ENCODE measurements at regions not wholly inside any gene's neighbourhood (a gene's known extent, or its start where the extent isn't known, plus 50 kb on each side); places are given as distances from the start of the nearest gene placed in this dataset.
"Not testable (repeated sequence)": the region's sequence is repeated elsewhere in the genome, so short reads cannot be mapped to it uniquely, and the experiment has no call there.

DNA sequence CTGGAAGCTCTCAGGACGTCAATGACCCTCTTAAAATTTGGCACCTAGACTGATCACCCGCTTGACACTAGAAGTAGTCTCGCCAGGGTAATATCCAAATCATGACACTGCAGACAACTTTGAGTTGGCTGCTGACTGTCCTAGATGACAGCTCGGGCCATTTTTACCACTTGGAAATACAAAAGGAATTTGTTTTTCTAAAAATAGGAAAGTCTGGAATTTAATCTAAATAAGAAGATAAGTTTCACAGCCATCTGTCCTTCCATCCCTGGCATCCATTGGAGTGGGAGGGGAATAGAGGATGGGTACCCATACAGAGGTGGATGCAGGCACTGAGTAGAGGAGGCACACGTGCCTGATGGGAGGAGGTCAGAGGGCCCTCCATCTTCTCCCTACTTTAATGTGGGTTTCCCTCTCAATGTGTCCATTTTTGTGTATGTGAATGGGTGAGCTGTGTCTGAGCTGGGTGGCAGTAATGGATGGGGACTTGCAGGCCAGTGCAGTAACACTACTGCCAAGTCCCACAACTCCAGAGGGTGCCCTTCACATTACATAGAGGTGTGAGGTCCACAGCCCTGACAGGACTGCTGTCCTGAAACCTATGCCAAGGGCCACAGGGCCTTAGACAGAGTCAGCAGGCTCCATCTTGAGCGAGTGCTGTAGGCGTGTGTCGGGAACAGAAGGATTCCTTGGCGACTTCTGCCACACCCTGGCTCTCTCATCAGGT lies 104.8 kb upstream of the IPO9 start:
- DNase-seq (ENCODE audit: low read depth in 2 of 2): no peak

DNA sequence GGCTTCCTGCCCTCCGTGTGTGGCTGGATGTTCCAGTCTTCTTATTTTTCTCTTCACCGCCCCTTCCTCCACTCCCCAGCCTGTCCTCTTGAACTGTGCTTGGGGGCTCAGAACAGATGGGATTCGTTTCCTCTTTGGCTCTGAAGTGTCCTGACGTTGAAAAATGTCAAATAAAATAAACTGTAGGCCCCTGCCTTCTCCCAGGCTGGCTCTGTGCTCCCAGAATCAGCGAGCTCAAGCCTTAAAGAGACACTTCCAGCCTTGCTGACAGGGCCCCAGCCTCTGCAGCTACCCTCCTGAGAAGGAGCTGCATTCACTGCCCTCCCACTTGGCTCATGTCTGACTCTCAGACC lies 104.2 kb upstream of the IPO9 start:
- DNase-seq (ENCODE audit: low read depth in 2 of 2): no peak

DNA sequence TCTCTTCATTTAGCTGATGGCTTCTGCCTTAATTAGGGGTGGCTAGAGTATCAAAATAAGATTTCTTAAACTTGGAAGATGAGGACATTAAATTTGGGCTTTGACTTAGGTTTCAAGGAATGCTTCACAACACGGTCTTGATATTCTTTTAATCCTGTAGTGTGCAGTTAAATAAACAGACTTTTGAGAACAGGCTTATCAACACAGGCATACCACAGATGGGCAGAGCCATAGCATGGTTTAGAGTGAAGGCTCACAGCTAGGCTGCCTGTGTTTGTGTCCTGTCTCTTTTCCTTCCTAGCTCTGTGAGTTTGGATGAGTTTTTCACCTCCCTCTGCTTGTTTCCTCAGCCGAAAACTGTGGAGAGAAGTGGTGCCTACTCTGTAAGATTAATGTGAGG lies 102.3 kb upstream of the IPO9 start:
- DNase-seq (ENCODE audit: low read depth in 2 of 2): no peak

DNA sequence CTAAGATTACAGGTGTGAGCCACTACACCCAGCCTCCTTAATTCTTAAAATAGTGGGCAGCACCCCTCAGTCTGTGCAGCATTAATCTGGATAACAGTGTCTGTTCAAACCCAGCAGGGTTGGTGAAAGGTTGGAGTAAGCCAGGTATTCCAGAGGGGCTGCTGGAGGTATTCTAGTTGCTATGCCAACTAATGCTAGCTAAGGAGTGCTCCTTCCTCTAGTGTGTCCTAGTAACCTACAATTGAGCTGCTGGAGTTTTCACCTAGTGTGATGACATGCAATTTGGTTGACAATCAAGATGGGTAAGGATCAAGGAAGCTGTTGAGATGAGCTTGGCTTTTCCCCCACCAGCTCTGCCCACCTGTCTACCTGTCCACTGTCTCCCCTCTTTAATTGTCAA lies 100.2 kb upstream of the IPO9 start:
- DNase-seq (ENCODE audit: low read depth in 2 of 2): no peak

- no peak for DNase-seq (ENCODE audit: low read depth in 2 of 2)
Measured at GRCh38 chr1:201729973-201730608, 98.9 kb upstream of the IPO9 start.

DNA sequence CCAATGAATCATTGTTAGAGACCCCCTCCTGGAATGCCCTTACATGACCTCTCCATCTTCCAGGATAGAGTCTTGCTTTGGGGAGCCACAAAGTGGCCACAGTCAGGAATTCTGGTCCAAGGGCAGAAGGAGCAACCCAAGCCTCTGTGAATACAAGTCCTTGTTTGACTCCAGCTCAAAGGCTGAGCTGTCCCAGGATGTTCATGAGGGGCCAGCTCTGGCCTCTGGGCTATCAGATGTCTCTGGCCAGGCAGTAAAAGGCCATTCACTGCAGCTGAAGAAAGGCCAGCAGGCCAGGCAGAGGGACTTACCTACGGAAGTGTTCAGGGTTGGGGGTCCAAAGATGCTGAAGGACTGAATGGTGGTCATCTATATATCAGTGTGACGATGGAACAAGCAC lies 98.3 kb upstream of the IPO9 start:
- DNase-seq (ENCODE audit: low read depth in 2 of 2): no peak

DNA sequence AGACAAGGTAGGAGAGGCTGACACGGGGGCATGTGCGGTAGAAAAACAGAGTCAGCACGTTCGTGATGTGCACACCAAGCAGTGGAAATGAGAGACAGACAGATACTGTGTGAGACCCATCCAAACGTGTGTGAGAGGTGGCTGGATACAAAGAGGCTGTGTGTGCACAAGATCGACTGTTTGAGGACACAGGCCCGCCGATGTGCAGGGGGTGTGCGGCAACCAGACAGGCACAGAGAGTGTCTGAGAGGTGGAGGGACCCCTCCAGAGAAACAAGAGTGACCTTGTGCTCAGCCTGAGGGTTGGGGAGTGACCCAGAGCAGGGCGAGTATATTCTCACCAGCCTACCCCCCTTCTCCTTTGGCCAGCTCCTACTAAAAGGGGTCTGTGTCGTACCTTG lies 97.8 kb upstream of the IPO9 start:
- no peak for DNase-seq (ENCODE audit: low read depth in 2 of 2)

- no peak for DNase-seq (ENCODE audit: low read depth in 2 of 2)
Measured at GRCh38 chr1:201731592-201731991, 97.4 kb upstream of the IPO9 start.

DNA sequence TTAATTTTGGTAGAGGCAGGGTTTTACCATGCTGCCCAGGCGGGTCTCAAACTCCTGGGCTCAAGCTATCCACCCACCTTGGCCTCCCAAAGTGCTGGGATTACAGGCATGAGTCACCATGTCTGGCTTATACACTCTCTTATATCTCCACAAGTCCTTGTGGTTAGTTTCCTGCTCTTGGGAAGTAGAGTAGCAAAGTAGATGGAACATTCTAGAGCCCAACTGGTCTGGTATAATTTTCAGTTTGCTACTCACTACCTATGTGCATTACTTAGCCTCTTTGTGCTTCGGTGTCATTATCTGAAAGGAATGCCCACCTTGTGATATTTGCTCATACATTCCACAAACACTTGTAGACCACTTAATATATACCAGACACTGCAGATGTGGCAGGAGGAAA lies 96.6 kb upstream of the IPO9 start:
- DNase-seq (ENCODE audit: low read depth in 2 of 2): no peak

GRCh38 chr1:201734221-201734620 lies 94.7 kb upstream of the IPO9 start:
- not testable (repeated sequence) for DNase-seq (ENCODE audit: low read depth in 2 of 2)

- DNase-seq (ENCODE audit: low read depth in 2 of 2): no peak
Measured at GRCh38 chr1:201734786-201735185, 94.2 kb upstream of the IPO9 start.

DNA sequence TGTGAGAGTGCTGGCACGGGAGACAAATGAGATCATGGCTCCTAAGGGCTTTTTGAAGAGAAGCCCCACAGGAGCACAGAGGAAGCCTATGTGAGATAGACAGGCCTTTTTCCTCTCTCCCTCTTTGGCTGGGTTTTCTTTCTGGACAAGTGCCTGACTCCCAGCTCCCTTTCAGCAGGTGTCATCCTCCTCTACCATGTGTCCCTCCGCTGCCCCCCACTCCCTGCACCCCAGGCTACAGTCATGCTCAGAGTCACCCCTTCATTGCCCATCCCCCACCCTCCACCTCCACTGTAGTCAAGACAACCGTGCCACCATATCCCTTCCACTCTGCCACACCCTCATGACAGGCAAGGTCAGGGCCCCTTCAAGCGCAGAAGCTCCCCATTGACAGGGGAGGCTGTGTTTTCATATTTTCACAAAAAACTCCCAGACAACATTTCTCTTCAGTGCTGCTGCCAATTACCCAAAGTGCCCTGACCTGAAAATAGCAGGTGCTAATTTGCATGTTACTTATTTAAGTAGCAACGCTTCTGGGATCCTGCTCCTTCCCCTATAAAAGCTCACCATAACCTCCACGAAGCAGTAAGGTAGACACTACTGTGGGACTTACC lies 92.1 kb upstream of the IPO9 start:
- DNase-seq (ENCODE audit: low read depth in 2 of 2): no peak

DNA sequence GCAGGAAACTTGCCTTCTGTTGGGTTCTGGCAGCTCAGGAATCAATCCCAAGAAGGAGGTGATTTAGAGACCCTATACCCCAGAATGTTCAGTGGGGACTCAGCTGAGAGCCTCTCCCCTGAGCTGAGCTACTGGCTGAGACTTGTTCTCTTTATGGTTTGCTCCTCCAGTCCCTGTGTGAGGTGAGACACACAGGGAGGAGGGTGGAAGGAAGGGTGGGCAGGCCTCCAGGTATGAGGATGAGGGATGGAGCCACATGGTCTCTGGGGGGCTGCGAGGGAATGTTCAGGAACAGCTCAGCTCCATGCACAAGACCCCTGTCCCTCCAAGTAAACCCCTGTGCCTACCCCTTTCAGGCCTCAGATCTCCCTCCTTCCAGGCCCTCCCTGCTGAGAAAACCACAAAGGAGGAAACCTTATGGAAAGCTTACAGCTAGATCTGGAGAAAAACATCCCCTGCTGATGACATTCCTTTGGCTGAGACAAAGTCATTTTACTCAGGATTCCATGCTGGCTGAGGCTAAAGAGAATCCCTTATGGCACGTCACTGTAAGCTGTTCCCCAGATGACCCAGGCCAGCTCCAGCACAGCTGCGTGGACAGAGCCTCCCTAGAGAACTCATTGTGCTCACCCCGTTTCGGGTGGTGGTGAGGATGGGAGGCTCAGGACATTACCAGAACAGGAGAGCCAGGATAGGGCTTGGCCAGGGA lies 91.5 kb upstream of the IPO9 start:
- no peak for DNase-seq (ENCODE audit: low read depth in 2 of 2)

DNA sequence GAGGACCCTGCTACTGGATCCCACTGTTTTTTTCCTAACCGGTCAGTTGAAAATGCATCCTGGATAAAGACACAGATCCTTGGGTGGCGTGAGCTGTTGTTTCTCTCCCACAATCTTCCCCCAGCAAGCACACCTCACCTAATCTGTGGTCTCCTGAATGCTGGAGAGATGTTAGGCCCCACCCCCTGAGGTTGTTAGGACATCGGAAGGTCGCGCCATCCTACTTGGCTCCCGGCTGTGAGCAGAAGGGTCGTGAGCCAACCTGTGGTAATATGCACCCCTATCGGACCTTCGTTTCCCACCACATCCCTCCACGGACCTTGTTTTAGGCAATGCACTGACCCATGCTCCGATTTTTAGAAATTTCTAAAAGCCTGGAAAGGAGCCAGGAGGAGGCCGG lies 89.9 kb upstream of the IPO9 start:
- no peak for DNase-seq (ENCODE audit: low read depth in 2 of 2)

DNA sequence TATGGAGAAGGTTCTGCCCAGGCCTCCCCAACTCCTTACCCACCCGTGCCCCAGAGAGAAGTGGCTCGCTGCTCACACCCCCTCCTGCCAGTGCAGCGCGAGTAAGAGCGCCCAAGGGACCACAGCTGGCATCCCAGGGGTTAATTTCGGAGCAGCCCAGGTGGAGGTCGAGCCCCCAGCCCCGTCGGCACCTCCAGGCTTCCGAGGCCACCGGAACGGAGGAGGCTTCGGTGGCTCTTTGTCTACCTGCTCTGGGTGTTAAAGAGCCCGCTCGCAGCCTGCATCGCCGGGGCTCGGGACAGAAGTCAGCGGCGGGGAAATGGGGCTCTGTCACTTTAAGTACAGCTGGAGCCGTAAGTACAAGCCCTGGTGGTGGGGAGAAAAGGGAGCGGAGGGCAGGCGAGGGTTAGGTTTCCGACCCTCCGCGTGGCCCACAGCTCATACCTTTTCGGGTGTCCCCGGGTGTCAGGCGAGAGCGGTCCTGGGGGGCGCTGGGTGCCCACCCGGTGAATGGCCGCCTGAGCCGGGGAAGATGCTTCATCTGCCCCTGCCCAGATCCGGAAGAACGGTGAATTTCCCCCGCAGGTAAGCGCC lies 89.4 kb upstream of the IPO9 start:
- peak; percentile 13 to 19 for DNase-seq (ENCODE audit: low read depth in 2 of 2)

- DNase-seq (ENCODE audit: low read depth in 2 of 2): no peak
Measured at GRCh38 chr1:201740086-201740541, 88.8 kb upstream of the IPO9 start.

DNA sequence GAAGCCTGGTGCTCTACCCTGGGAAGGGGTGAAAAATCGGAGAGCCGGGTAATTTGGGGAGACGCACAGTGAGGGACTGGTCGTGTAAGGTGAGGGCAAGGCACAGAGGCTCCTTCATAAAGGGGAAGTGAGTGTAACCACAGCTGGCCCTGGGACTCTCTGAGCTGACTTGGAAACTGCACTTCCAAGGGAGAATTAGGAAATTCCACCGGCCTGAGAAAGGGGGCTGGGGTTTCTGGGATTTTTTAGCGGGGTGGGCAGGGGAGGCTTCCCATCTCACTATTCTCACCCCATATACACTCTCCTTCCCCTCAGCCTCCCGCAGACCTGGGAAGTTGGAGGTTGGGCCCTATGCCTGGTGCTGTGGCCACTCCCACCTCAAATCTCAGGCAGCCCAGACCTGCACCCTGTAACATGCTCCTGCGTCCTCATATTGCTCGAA lies 88.3 kb upstream of the IPO9 start:
- no peak for DNase-seq (ENCODE audit: low read depth in 2 of 2)

GRCh38 chr1:201741763-201742342 lies 87.1 kb upstream of the IPO9 start:
- no peak for DNase-seq (ENCODE audit: low read depth in 2 of 2)

GRCh38 chr1:201742476-201742875 lies 86.5 kb upstream of the IPO9 start:
- no peak for DNase-seq (ENCODE audit: low read depth in 2 of 2)

- no peak for DNase-seq (ENCODE audit: low read depth in 2 of 2)
Measured at GRCh38 chr1:201742955-201743805, 85.8 kb upstream of the IPO9 start.

- DNase-seq (ENCODE audit: low read depth in 2 of 2): no peak
Measured at GRCh38 chr1:201745023-201745422, 83.9 kb upstream of the IPO9 start.

Measured in stimulated activated CD8-positive, alpha-beta memory T cell treated with anti-CD3 and anti-CD28 coated beads, Interleukin-2, amount 100 ng/mL, for 1 hour (primary cell).